ENCODE measurements at regions not wholly inside any gene's neighbourhood (a gene's known extent, or its start where the extent isn't known, plus 50 kb on each side); places are given as distances from the start of the nearest gene placed in this dataset.

DNA sequence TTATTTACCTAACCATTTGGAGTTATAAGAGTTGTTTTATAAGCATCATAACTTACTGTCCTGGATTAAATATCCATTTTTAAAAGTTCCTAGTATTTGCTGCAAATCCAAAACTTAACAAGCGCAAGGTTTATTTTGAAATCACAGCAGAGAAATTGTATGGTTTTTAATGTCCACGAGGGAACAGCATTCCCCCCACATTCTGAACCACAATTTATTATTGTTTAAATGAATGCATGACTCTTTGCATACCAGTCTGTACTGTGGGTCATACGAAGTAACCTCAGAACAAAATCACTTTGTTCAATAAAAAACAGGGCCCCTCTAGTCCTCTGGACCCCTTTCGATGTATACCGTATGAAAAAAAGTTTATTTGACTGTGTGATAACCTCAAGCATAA, 75.9 kb downstream of the DACT1 start:
- no peak for ATAC-seq
- intact Hi-C loops (cut with DNase I, micrococcal nuclease) = no loop called here
- TF ChIP-seq, protein P1, sequence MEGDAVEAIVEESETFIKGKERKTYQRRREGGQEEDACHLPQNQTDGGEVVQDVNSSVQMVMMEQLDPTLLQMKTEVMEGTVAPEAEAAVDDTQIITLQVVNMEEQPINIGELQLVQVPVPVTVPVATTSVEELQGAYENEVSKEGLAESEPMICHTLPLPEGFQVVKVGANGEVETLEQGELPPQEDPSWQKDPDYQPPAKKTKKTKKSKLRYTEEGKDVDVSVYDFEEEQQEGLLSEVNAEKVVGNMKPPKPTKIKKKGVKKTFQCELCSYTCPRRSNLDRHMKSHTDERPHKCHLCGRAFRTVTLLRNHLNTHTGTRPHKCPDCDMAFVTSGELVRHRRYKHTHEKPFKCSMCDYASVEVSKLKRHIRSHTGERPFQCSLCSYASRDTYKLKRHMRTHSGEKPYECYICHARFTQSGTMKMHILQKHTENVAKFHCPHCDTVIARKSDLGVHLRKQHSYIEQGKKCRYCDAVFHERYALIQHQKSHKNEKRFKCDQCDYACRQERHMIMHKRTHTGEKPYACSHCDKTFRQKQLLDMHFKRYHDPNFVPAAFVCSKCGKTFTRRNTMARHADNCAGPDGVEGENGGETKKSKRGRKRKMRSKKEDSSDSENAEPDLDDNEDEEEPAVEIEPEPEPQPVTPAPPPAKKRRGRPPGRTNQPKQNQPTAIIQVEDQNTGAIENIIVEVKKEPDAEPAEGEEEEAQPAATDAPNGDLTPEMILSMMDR (IDR thresholded peaks at IDR 0.05) = no peak
- Histone ChIP-seq H3K4me1 (ENCODE audit: low read depth) (no peaks in the 10 kb centered on the region), H3K9me3 (no peaks in the 10 kb centered on the region), H3K4me3 (no peak overlapping the region), H3K36me3 (ENCODE audit: low read depth) (no peaks in the 10 kb centered on the region)
- DNase-seq = no peak

DNA sequence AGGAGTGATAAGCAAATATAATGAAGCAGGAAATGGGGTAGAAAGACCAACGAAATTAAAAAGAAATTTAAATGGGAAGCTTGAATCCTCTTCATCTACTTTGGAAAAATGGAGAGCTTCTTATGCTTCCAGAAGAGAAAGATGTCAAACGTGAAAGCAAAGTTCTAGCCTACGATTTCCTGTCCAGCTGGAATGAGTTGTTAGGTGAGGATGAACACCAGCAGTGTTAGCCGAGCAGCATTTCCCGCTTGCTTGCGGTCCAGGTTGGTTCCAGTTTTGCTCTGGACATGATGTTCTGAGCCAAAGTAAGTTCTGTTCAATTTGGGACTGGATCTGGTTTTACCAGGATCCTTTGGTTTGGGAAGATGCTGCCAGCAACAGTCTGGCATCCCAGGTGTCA, 78.9 kb downstream of the DACT1 start:
- H3K36me3 ChIP-seq (ENCODE audit: low read depth) = no peaks in the 10 kb centered on the region
- ATAC-seq (no peak), DNase-seq (no peak)
- H3K4me1 ChIP-seq (ENCODE audit: low read depth) = no peaks in the 10 kb centered on the region
- intact Hi-C loops (cut with DNase I, micrococcal nuclease) = no loop called here
- TF ChIP-seq, protein P1 (IDR thresholded peaks at IDR 0.05) = no peak
- H3K9me3 ChIP-seq = no peaks in the 10 kb centered on the region
- H3K4me3 ChIP-seq = no peak overlapping the region

DNA sequence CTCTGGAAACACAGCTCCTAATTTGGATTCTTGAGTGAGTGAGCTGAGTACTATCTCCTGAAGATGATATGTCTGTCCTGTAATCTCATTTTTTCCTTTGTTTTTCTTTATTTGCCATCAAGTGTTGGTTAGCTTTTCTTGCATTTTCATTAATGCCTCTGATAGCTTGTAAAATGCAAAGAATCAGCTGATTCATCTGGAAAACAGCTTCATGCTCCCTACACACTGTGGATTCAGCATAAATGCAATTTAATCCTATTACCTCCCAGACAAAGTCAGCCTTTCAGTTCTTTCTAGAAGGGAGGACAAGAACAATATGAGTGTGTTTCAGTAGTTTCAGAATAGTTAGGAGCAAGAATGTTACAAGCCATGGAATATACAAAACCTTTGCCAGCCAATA, 79.4 kb downstream of the DACT1 start:
- no peak for ATAC-seq
- Histone ChIP-seq H3K36me3 (ENCODE audit: low read depth) (no peaks in the 10 kb centered on the region), H3K4me3 (no peak overlapping the region), H3K4me1 (ENCODE audit: low read depth) (no peaks in the 10 kb centered on the region), H3K9me3 (no peaks in the 10 kb centered on the region)
- TF ChIP-seq, protein P1 (IDR thresholded peaks at IDR 0.05) = no peak
- intact Hi-C loops (cut with DNase I, micrococcal nuclease) = no loop called here
- DNase-seq = no peak

DNA sequence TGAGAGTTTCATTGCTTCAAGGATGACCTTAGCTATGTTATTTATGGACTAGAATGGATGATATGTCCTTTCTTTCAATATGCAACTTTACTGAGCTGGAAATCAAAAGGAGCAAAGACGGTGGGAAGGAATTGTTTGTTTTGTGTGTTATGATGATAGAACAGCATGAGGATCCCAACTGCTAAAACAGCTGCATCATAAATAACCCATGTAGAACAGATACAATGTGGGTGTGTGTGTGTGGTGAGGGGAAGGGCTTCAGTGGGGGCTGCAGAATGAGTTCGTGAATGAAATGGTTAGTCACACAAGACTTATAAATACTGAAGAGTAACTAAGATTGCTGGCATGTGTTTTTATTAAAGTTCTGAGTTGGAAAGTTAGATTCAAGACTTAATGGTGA, 80.1 kb downstream of the DACT1 start:
- Histone ChIP-seq H3K4me3 (no peak overlapping the region), H3K9me3 (no peaks in the 10 kb centered on the region), H3K36me3 (ENCODE audit: low read depth) (no peaks in the 10 kb centered on the region), H3K4me1 (ENCODE audit: low read depth) (no peaks in the 10 kb centered on the region)
- intact Hi-C loops (cut with DNase I, micrococcal nuclease) = no loop called here
- no peak for DNase-seq
- TF ChIP-seq, protein P1 (IDR thresholded peaks at IDR 0.05) = no peak
- ATAC-seq = no peak

DNA sequence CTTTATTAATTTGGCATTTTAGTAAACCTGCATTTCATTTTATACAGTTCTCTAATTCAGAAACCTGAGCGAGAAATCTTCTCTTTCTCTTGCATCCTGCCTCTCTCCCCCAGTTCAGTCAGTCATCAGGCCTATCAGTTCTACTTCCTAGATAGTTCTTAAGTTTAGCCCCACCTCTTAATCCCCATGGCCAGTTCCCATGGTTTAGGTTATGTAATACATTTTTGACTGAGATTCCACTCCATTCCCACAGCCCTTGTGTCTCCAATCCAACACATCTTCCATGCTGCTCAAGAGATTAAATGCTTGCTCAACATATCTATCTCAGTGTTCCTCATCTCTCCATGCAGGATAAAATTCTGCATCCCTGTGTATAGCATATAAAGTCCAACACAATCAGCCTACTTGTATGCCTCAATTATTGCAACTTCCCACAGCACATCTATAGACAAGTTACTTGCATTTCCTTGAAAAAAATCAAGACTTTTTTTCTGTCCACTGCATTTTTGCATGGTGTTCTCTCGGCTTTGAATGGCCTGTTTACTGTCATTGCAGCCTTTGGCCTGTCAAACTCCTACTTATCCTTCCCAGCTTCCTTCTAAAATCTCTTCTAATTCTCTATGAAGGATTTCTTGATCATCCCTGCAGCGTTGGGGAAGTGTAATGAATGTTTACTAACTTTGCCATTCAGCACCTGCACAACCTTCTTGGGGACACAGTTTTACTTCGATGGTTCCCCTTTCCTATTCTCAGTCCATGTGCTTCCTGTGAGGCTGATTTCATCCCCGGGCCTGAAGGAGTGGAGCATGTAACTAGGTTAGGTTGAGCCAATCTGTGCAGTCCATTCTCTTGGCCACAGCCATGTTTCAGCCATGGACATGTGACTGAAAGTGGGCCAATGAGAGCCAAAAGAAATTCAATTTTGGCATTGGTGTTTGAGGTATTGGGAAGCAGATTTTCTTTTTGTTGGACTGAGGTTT, 80.8 kb downstream of the DACT1 start:
- no peak for ATAC-seq

More for the DNA sequence above, 80.8 kb downstream of the DACT1 start:
- no peaks in the 10 kb centered on the region for H3K36me3 ChIP-seq (ENCODE audit: low read depth)
- no peak overlapping the region for H3K4me3 ChIP-seq
- DNase-seq = no peak
- H3K9me3 ChIP-seq = no peaks in the 10 kb centered on the region
- H3K4me1 ChIP-seq (ENCODE audit: low read depth) = no peaks in the 10 kb centered on the region
- TF ChIP-seq, protein P1 (IDR thresholded peaks at IDR 0.05) = no peak
- intact Hi-C loops (cut with DNase I, micrococcal nuclease) = no loop called here

All from mucosa of descending colon (tissue), 3 donors.